GM12864 (cell line): ENCODE measurements at regions not wholly inside any gene's neighbourhood (a gene's known extent, or its start where the extent isn't known, plus 50 kb on each side); places are given as distances from the start of the nearest gene placed in this dataset.

Source experiments
- DNase-seq: peaks from one replicate; pipeline ENCODE4 v3.0.0-alpha.2; 2011; ENCODE audit warnings: low read depth
- H3K4me3 ChIP-seq: 2 replicates; pipeline ENCODE4 v1.5.1; 2011; ENCODE audit warnings: mild to moderate bottlenecking, low read depth, low read length, control low read depth
- TF ChIP-seq, protein P1 (sequence below): IDR thresholded peaks from 2 replicates; pipeline ENCODE4 v1.5.1; 2011; ENCODE audit warnings: low read depth, mild to moderate bottlenecking, moderate library complexity, low read length, control low read depth, inconsistent platforms; ENCODE audit errors: missing control alignments

DNA sequence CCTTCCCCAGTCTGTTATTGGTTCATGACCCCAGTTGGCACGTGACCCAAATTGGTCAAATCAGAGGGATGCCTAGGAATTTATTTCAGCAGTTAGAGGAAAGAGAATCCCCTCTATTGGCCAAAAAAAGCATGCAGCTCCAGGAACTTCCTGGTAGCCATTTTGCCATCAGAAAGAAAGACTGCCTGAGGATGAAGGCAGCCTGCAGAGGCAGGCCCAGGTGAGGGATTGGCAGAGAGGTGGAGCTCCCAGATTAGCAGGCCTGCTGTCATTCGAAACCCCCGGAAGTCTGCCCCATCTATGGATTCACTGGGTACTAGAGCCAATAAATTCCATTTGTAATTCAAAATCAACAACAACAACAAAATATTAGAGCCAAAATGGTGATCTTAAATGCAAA lies 207.6 kb downstream of the CWF19L2 start:
- TF ChIP-seq, protein P1, sequence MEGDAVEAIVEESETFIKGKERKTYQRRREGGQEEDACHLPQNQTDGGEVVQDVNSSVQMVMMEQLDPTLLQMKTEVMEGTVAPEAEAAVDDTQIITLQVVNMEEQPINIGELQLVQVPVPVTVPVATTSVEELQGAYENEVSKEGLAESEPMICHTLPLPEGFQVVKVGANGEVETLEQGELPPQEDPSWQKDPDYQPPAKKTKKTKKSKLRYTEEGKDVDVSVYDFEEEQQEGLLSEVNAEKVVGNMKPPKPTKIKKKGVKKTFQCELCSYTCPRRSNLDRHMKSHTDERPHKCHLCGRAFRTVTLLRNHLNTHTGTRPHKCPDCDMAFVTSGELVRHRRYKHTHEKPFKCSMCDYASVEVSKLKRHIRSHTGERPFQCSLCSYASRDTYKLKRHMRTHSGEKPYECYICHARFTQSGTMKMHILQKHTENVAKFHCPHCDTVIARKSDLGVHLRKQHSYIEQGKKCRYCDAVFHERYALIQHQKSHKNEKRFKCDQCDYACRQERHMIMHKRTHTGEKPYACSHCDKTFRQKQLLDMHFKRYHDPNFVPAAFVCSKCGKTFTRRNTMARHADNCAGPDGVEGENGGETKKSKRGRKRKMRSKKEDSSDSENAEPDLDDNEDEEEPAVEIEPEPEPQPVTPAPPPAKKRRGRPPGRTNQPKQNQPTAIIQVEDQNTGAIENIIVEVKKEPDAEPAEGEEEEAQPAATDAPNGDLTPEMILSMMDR: no peak
- H3K4me3 ChIP-seq: no peak overlapping the region
- no peak for DNase-seq

DNA sequence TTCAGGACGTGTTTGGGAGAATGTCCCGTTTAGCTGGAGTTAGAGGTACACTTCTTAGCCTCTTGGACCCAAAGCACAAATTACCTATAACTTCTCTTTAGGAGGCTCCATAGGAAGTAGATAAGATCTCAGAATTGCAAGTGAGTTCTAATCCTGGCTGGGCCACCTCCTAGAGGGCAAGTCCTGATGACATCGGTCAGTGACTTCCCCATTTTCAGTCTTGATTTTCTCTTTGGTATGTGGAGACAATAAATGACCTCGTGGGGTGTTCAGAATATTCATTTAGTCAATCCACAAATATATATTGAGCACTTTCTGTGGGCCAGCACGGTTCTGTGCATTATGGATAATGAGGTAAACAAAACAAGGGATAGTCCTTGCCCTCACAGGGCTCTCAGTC lies 208.6 kb downstream of the CWF19L2 start:
- DNase-seq: no peak
- no peak overlapping the region for H3K4me3 ChIP-seq
- TF ChIP-seq, protein P1: no peak

DNA sequence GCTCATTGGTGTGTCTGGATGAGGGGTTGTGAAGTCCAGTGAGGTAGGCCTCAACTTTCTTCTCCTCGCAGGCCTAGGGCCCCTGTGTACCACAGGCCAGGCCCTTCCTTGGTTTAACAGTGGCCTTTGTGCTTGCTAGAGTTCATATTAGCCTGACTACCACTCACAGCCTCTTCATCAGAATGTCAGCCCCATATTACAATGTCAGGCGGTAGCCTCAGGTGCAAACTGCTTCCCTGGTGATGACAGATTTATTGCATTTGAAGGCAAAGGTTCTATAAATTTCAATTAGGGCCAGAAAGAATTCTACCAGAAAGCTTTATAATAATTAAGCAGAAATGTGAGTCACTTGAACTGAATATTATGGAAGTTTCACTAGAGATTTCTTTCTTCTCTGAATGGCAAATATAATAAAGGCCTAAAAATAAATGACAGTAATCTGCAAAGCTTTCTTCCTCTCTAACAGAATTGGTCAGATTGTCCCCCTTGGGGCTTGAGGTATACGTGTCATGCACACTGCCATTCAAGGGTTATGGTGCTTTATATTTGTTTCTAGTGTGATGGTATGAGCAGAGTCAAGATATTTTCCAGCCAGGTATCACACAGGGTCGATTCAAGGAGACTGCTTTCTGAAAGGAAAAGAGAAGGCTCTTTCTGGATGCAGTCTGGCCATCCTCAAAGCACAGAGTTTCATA lies 210.3 kb downstream of the CWF19L2 start:
- H3K4me3 ChIP-seq: no peak overlapping the region
- TF ChIP-seq, protein P1: no peak
- no peak for DNase-seq

DNA sequence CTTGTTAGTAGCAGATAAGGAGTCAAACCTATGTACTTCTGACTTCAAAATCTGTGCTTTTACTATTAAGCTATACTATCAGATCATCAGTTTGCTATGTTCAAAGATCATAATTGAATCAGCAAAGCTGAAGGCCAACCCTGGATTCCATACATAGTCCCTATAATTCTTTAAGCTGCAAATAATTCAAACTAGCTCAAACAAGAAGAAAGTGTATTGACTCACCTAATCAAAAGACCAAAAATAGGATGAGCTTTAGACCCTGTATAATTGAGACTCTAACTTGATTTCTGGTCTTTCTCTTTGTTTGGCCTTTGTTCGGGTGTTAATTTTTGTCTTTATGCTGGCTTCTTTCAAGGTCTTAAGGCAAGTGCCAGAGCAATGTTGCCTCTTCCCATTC lies 213.7 kb downstream of the CWF19L2 start:
- no peak for DNase-seq
- TF ChIP-seq, protein P1: no peak
- no peak overlapping the region for H3K4me3 ChIP-seq

DNA sequence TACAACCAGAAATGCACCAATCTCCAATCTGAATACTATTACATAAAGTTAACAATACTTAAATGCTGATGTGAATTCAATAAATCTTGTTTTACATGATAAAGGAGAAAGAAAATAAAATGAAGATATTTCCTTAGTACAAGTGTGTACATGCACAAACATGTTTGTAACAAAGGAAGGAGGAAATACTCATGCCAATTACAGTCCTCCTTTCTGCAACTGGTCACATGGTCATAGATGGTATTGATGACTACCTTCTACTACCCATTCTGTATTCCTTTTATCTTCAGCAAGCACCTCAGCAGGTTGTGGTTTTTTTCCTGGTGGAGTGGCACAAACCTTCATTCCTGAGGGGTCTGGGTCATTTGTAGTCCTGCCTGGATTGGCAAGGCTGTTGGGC lies 214.2 kb upstream of the GUCY1A2 start:
- TF ChIP-seq, protein P1: no peak

DNA sequence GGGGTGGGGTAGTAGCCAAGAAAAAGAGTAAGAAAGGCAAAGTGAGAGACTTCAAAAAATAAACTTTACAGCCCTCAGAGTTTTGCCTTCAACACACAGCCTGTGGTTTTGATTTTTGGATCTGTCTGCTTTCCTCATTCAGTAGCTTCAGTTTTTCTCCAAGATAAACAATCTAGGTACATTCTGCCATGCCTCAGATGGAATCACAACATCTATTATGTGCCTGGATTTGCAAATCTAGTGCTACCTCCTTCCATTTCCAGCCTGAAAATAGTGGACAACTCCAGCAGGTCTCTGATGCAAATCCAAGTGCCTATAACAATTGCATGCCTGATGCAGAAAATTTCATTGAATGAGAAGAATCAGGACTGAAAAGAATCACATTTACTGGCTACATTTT lies 206.6 kb upstream of the GUCY1A2 start:
- TF ChIP-seq, protein P1: no peak
- DNase-seq: no peak
- no peak overlapping the region for H3K4me3 ChIP-seq

More for the DNA sequence above, 214.2 kb upstream of the GUCY1A2 start:
- no peak for DNase-seq
- H3K4me3 ChIP-seq: no peak overlapping the region

DNA sequence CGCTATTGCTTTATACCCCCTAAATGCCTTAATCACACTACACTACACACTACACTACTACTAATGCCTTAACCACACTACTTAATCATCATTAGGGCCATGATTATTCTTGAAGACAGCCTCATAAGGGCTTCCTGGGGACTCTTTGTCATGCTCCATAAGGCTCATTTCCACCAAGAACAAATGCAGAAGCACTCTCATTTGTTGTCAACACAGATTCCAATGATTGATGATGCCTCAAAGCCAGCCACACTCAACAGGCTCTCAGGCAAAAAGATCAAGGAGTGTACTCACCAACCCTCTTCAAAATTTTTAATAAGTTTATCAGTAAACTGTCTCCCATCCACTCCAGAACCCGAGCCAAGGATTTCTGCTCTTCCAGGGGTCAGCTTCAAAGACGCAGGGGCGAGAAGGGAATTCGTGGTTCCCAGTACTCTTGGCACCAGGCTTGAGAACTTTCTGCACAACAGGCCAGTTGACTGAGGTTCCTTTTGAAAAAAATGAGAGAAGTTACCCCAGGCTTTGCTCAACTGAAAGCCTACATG lies 204.7 kb upstream of the GUCY1A2 start:
- no peak overlapping the region for H3K4me3 ChIP-seq
- TF ChIP-seq, protein P1: no peak
- no peak for DNase-seq
